Heart left ventricle (tissue), 13 donors: ENCODE measurements at regions not wholly inside any gene's neighbourhood (a gene's known extent, or its start where the extent isn't known, plus 50 kb on each side); places are given as distances from the start of the nearest gene placed in this dataset.

ENCODE experiments used
- POLR2A ChIP-seq, 2 donors: fragments of 450-650 bp; IDR thresholded peaks; one replicate each; pipeline ENCODE4 v1.6.1; 2017; ENCODE audit warnings: antibody characterized with exemption in 2 of 2, mild to moderate bottlenecking in 2 of 2, moderate library complexity in 2 of 2
- TF ChIP-seq, protein P1 (sequence below), 12 donors: fragments of 200-600 bp; sonication (generic) in 4 of 12; IDR thresholded peaks; one replicate each; pipeline versions ENCODE4 v1.5.0 to v1.8.0; 2018 to 2022; ENCODE audit warnings: antibody characterized with exemption in 12 of 12, mild to moderate bottlenecking in 5 of 12
- donor health status: ischemic (EF 13 %, LVEDD 7.1; RV severe dilation, severe dysfunction).
- donor health status: DM: no; HTN: yes; CAD: no.
- donor health status: DM: no; HTN: no; CAD: no.
- donor health status: ischemic (EF 25% LVEDD 6.9; RV normal size, moderate dysfunction).
- donor health status: ischemic (EF 25% LVEDD 5.7; RV mildly dilated, moderate dysfunction).
- donor health status: ischemic (EF 35%, LVEDD 5.7; RV mildly dilated, moderate dysfunction).
- donor health status: nonischemic (EF 11% LVEDD 7.7; RV severe dilation, severe dysfunction).
- donor health status: DM: yes; HTN: yes; CAD: no.
- donor health status: PGD.
- donor health status: ischemic (EF 29% LVEDD 5.4; RV normal size, mild dysfunction).
- donor health status: nonischemic (EF 23%, LVEDD 6.1; RV moderate dilation, normal function).

DNA sequence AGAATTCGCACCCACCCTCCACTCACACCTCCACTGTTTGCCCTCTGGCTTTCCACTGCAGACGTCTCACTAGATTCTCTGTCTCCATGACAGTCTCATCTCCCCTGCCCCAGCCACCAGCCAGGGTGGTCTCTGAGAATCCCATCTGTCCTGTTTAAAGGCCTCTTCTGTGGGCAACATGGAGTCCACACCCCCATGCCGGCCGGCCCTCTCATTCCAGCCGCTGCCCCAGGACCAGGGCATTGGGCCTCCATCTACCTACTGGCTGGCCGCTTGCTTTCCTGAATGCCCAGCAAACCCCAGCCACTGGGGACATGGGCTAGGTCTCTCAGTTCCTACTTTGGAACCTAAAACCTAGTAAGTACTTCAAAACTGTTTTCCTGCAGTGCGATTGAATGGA, 65.6 kb upstream of the RUFY1 start:
- TF ChIP-seq, protein P1, sequence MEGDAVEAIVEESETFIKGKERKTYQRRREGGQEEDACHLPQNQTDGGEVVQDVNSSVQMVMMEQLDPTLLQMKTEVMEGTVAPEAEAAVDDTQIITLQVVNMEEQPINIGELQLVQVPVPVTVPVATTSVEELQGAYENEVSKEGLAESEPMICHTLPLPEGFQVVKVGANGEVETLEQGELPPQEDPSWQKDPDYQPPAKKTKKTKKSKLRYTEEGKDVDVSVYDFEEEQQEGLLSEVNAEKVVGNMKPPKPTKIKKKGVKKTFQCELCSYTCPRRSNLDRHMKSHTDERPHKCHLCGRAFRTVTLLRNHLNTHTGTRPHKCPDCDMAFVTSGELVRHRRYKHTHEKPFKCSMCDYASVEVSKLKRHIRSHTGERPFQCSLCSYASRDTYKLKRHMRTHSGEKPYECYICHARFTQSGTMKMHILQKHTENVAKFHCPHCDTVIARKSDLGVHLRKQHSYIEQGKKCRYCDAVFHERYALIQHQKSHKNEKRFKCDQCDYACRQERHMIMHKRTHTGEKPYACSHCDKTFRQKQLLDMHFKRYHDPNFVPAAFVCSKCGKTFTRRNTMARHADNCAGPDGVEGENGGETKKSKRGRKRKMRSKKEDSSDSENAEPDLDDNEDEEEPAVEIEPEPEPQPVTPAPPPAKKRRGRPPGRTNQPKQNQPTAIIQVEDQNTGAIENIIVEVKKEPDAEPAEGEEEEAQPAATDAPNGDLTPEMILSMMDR (IDR thresholded peaks at IDR 0.05): no peak
- TF ChIP-seq POLR2A (IDR thresholded peaks at IDR 0.05): no peak
